ENCODE measurements at regions not wholly inside any gene's neighbourhood (a gene's known extent, or its start where the extent isn't known, plus 50 kb on each side); places are given as distances from the start of the nearest gene placed in this dataset.

DNA sequence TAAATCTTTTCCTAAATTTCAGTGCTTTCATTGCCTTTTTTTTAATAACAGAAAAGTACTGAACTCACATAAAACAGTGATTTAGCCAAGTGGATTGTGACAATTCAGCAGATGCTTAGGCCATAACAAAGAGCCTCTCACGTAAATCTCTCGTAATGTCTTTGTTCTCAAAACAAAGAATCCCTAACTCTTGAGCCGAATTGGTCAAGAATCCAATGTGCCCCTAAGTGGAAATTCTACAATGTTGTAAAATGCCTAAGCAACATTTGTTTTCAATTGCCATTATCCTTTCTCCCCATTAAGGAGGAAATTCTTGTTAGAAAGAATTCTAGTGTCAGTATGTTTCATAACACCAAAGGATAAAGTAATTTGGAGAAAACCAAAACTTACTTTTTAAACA lies 235.7 kb upstream of the THBS1 start:
- TF ChIP-seq, protein P1, sequence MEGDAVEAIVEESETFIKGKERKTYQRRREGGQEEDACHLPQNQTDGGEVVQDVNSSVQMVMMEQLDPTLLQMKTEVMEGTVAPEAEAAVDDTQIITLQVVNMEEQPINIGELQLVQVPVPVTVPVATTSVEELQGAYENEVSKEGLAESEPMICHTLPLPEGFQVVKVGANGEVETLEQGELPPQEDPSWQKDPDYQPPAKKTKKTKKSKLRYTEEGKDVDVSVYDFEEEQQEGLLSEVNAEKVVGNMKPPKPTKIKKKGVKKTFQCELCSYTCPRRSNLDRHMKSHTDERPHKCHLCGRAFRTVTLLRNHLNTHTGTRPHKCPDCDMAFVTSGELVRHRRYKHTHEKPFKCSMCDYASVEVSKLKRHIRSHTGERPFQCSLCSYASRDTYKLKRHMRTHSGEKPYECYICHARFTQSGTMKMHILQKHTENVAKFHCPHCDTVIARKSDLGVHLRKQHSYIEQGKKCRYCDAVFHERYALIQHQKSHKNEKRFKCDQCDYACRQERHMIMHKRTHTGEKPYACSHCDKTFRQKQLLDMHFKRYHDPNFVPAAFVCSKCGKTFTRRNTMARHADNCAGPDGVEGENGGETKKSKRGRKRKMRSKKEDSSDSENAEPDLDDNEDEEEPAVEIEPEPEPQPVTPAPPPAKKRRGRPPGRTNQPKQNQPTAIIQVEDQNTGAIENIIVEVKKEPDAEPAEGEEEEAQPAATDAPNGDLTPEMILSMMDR (IDR thresholded peaks at IDR 0.05): no peak
- TF ChIP-seq POLR2A (IDR thresholded peaks at IDR 0.05): no peak

Measured in lower leg skin (tissue), 3 donors.